ENCODE measurements at regions not wholly inside any gene's neighbourhood (a gene's known extent, or its start where the extent isn't known, plus 50 kb on each side); places are given as distances from the start of the nearest gene placed in this dataset.
A peak's percentile ranks its signal among the peaks of the same experiment; 100 is the strongest.

DNA sequence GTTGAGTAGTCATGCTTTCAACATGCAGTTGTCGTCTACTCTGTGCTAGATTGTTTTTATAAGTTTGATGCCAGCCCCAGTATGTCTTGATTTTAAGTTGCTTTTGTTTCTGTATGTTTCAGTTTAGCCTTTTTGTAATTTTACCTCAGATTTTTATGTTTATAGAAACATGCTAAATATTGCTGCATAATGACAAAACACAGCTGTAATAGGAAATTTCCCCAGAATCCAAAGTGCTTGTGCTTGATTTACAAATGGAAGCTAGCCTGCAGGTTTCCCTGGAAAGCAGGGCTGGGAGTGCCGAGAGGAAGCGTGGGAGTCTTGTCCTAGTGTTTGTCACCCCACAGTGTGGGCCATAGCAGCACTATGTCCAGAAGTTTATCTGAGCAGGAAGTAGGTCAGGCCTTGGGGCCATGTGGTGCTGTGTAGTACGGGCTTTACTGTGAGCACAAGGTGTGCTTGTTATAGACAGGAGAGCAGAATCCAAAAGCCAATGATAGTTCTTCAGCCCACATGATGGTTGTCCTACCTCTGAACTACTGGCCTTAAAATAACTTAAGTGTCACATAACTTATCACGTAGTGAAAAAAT is 100.0 kb upstream of the NREP start:
- H3K9me3 Mint-ChIP-seq, result no peaks in the 10 kb centered on the region
- Histone ChIP-seq H3K4me3 (ENCODE audit: low read length) (no peak overlapping the region), H3K27me3 (ENCODE audit: control insufficient read depth, insufficient read depth, low read length, poor library complexity, severe bottlenecking) (no peaks in the 10 kb centered on the region), H3K9ac (ENCODE audit: extremely low read depth, low read length, poor library complexity, severe bottlenecking) (no peak overlapping the region), H3K27ac (ENCODE audit: low read depth, low read length) (no peak overlapping the region), H3K36me3 (ENCODE audit: control insufficient read depth, insufficient read depth, low read length) (no peaks in the 10 kb centered on the region), H3K4me1 (ENCODE audit: control insufficient read depth, insufficient read depth, low read length) (peaks cover 33% of the 10 kb centered on the region), H3K9me3 (ENCODE audit: control insufficient read depth, low read length) (no peaks in the 10 kb centered on the region)
- 95 to 100% methylated on average over 3 to 5 of the region's 5 CpGs for WGBS, 2 experiments (ENCODE audit: insufficient coverage in 1 of 2, insufficient read length in 1 of 2)
- H3K27ac Mint-ChIP-seq, result no peak overlapping the region
- no peak for TF ChIP-seq CTCF (conservative IDR thresholded peaks at IDR 0.05)
- no peaks in the 10 kb centered on the region for H3K27me3 Mint-ChIP-seq (ENCODE audit: insufficient read depth)
- no peaks in the 10 kb centered on the region for H3K36me3 Mint-ChIP-seq (ENCODE audit: low read depth)
- H3K4me3 Mint-ChIP-seq, result no peak overlapping the region
- H3K4me1 Mint-ChIP-seq, result peaks cover 60% of the 10 kb centered on the region
- DNase-seq, result no peak

- H3K4me1 Mint-ChIP-seq, result peaks cover 60% of the 10 kb centered on the region
- peak overlapping the region; percentile 40 for H3K27ac ChIP-seq (ENCODE audit: low read depth, low read length)
- H3K36me3 Mint-ChIP-seq (ENCODE audit: low read depth), result no peaks in the 10 kb centered on the region
- TF ChIP-seq CTCF (conservative IDR thresholded peaks at IDR 0.05), result no peak
- H3K4me3 Mint-ChIP-seq, result no peak overlapping the region
- DNase-seq, result peak; percentile 76
- H3K9me3 Mint-ChIP-seq, result no peaks in the 10 kb centered on the region
- H3K27me3 Mint-ChIP-seq (ENCODE audit: insufficient read depth), result no peaks in the 10 kb centered on the region
- H3K4me3 ChIP-seq (ENCODE audit: low read length), result peak overlapping the region; percentile 17
- H3K4me1 ChIP-seq (ENCODE audit: control insufficient read depth, insufficient read depth, low read length), result peaks cover 33% of the 10 kb centered on the region
- no peaks in the 10 kb centered on the region for H3K9me3 ChIP-seq (ENCODE audit: control insufficient read depth, low read length)
- no peaks in the 10 kb centered on the region for H3K36me3 ChIP-seq (ENCODE audit: control insufficient read depth, insufficient read depth, low read length)
- 47% methylated on average over 1 of the region's 1 CpG; no CpG with 5 or more reads in 1 of the 2 experiments for WGBS, 2 experiments (ENCODE audit: insufficient coverage in 1 of 2, insufficient read length in 1 of 2)
- peak overlapping the region; percentile 49 for H3K27ac Mint-ChIP-seq
- H3K27me3 ChIP-seq (ENCODE audit: control insufficient read depth, insufficient read depth, low read length, poor library complexity, severe bottlenecking), result no peaks in the 10 kb centered on the region
- H3K9ac ChIP-seq (ENCODE audit: extremely low read depth, low read length, poor library complexity, severe bottlenecking), result no peak overlapping the region
Observed at GRCh38 chr5:111855356-111855755, 98.4 kb upstream of the NREP start.

DNA sequence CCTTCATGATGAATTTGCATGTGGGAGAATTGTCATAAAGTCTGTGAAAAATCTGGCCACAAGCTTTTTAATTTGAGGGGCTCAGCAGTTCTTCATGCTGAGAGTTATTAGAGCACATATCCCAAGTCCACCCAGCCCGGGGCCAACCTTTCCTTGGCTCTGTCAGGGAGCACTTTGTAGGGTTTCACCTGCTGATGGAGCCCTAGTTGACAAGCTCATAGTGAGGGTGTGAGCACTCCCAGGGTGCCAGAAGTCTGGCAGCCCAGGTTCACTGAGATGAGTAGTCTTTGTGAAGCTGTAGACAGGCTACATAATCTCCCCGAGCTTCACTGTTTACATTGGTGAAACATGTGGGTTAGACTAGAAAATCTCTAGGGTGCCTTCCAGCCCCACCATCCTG is 97.2 kb upstream of the NREP start:
- Mint-ChIP-seq H3K27ac (peak overlapping the region; percentile 73), H3K4me1 (peaks cover 48% of the 10 kb centered on the region)
- H3K4me1 ChIP-seq (ENCODE audit: control insufficient read depth, insufficient read depth, low read length), result peaks cover 29% of the 10 kb centered on the region

More for the DNA sequence above, 97.2 kb upstream of the NREP start:
- Histone ChIP-seq H3K4me3 (ENCODE audit: low read length) (peak overlapping the region; percentile 21), H3K9ac (ENCODE audit: extremely low read depth, low read length, poor library complexity, severe bottlenecking) (no peak overlapping the region), H3K36me3 (ENCODE audit: control insufficient read depth, insufficient read depth, low read length) (no peaks in the 10 kb centered on the region), H3K27me3 (ENCODE audit: control insufficient read depth, insufficient read depth, low read length, poor library complexity, severe bottlenecking) (no peaks in the 10 kb centered on the region), H3K9me3 (ENCODE audit: control insufficient read depth, low read length) (no peaks in the 10 kb centered on the region), H3K27ac (ENCODE audit: low read depth, low read length) (no peak overlapping the region)
- no peak for TF ChIP-seq CTCF (conservative IDR thresholded peaks at IDR 0.05)
- DNase-seq, result peak; percentile 65
- Mint-ChIP-seq H3K4me3 (peak overlapping the region; percentile 9), H3K9me3 (no peaks in the 10 kb centered on the region), H3K36me3 (ENCODE audit: low read depth) (no peaks in the 10 kb centered on the region), H3K27me3 (ENCODE audit: insufficient read depth) (no peaks in the 10 kb centered on the region)
- WGBS, 2 experiments (ENCODE audit: insufficient coverage in 1 of 2, insufficient read length in 1 of 2), result 40% methylated on average over 2 of the region's 2 CpGs; no CpG with 5 or more reads in 1 of the 2 experiments
